Fibroblast of skin of left quadriceps (primary cell): ENCODE measurements at regions not wholly inside any gene's neighbourhood (a gene's known extent, or its start where the extent isn't known, plus 50 kb on each side); places are given as distances from the start of the nearest gene placed in this dataset.

Experiments
- DNase-seq, 2 experiments: peaks; one replicate each; pipeline ENCODE4 v3.0.0-alpha.2; 2013; ENCODE audit warnings: low read depth in 2 of 2

DNA sequence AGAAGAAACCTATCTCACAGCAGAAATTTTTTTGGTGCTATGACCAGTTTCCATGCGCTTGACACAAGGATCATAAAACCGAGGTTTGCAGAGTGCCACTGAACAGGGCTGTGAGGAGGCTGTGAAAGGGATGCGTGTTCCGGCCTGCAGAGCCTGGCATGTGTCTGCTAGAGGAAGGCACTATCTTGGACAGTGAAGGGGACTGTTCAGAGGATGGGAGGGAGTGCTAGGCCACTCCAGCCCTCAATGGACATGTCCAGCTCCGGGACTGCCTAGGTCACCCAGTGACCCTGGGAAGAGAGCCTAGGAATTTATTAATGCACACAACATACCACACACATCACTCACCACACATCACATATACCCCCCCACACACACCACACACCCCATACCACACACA, 275.9 kb downstream of the GADD45G start:
- DNase-seq, result no peak

DNA sequence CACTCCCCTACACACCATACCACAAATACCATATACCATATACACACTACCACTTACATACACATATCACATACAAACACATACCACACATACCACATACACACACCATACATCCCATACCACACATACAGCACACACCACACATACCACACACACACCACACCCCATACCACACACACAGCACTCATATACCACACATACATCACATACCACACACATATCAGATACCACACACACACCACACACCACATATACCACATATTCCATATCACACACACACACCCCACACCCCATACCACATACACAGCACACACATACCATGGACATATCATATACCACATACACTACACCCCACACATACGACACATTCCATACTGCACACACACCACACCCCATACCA, 276.6 kb downstream of the GADD45G start:
- no peak for DNase-seq

GRCh38 chr9:89882930-89883361, 278.1 kb downstream of the GADD45G start:
- no peak for DNase-seq

GRCh38 chr9:89883401-89884341, 278.9 kb downstream of the GADD45G start:
- no peak for DNase-seq

- no peak for DNase-seq
Observed at GRCh38 chr9:89884356-89885083, 279.7 kb downstream of the GADD45G start.

DNA sequence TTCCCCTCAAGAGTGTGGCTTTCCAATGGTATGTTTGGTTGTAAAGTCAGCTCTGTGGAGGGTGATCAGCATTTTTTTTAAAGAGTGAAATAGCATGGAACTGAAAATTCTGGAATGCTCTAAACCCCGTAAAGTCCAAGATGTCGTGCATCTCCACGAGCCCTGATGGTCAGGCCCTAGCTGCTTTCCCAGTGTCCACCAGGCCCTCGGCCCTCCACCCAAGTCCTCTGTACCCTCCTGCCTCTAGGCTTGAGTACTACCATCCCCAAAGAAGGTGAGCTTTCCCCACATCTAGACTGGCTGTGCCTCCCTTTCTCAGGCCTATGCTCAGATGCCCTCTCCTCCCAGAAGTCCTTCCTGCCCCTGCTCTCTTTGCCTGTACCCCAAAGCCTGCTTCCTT, 280.3 kb downstream of the GADD45G start:
- no peak for DNase-seq

DNA sequence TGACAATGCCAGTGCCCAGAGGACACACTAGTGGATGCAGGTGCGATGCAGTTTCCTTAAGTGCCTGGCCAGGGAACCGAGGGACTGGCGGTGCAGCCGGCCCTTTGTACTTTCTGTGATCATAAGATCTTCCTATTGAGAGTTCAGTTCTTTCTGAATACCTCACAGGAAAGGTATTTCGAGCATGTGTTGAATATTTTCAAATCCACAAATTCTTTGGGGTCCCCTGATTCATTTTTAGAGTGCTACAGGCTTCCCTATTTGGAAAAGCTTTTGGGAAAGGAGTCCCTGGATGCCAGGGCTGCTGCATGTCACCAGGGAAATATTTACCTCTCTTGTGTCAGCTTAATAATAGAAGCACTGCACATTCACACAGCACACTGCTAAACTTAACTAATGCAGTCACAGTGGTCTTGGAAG, 281.5 kb downstream of the GADD45G start:
- DNase-seq, result peak; percentile 64 to 66

GRCh38 chr9:89887286-89887685, 282.5 kb downstream of the GADD45G start:
- no peak for DNase-seq

DNA sequence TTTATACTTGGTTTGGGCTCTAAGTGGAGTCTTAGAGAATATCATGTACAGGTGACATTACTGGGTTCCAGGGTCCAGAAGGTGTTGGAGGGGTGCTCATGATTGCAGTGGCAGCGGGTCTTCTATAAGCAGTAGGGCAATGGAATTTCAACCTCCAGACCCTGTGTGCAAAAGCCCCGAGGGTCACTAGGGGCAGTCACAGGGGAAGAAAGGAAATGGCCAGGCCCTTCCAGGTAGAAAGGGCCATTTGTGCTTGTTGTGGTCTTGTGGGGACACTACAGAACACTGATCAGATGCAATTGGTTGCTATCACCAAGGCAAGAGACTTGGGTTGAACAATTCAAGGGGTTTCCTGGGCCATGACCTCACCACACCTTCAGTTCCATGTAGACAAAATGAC, 283.4 kb downstream of the GADD45G start:
- DNase-seq, result no peak

DNA sequence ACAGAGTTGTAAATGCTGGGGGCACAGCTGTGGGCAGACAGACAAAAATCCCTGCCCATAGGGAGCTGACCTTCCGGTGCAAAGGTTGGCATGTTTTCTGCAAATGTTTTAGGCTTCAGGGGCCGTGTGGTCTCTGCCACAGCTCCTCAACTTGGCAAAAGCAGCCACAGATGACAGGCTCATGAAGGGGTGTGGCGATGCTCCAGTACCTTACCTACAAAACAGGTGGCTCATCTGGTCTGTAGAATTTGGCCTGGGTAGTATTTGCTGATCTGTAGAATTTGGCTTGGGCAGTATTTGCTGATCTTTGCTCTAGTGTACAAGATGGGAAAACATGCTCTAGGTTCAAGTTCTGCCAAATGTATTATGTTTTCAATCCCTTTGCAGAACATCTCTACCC, 283.9 kb downstream of the GADD45G start:
- DNase-seq, result no peak

GRCh38 chr9:89889865-89890264, 285.1 kb downstream of the GADD45G start:
- no peak for DNase-seq

GRCh38 chr9:89890326-89890980, 285.6 kb downstream of the GADD45G start:
- no peak for DNase-seq

GRCh38 chr9:89891221-89891590, 286.4 kb downstream of the GADD45G start:
- no peak for DNase-seq

GRCh38 chr9:89891591-89892304, 286.9 kb downstream of the GADD45G start:
- no peak for DNase-seq

GRCh38 chr9:89892920-89893319, 288.1 kb downstream of the GADD45G start:
- DNase-seq, result no peak

DNA sequence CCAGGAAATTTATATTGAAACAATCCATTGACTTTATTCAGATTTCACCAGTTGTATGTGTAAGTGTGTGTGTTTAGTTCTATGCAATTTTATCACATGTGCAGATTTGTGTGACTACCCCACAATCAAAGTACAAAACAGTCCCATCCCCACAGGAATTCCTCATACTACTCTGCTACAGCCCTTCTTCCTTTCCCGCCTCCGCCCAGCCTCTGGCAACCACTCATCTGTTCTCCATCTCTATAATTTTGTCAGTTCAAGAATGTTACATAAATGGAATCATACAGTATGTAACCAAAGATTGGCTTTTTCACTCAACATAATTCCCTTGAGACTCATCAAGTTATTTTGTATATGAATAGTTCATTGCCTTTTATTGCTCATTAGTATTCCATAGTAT, 289.1 kb downstream of the GADD45G start:
- DNase-seq, result no peak

DNA sequence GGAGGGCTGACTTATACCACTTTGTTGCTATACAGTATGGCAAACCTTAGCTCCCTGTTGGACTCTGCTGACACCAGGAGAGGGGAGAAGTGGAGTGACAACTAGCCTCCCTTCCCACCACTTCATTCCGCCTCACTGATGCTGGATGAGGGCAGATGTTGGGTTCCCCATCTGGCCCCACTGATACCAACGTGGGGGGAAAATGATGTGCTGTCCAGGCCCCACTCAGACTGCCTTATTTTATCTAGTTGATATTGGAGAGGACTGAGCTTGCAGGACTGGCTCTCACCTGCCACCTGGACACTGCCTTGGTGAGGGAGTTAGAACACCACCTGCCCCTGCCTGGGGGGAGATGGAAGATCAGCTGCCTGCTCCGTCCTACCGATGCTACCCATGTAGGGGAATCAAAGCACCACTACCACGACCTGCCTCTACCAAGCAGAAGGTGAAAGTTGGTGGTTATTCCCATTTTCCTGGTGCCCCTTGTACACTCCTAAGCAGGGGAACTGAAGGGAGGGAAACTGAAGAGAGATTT, 292.1 kb downstream of the GADD45G start:
- DNase-seq, result no peak

DNA sequence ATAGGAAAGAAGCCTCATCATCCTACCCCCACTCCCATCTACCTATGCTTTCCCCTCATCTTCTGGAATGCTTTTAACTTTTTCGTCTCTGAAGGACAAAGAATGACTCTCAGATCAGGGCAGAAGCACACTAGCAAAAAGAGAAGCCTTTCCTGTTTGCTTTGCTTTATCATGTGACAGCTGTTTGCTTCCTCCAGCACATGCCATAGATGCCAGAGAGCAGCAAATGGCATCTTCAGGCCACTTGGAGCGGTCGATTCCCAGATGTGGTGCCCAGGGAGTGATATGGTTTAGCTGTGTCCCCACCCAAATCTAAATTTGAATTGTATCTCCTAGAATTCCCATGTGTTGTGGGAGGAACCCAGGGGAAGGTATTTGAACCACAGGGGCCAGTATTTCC, 294.8 kb downstream of the GADD45G start:
- DNase-seq, result no peak

- no peak for DNase-seq
Observed at GRCh38 chr9:89901920-89902319, 297.1 kb downstream of the GADD45G start.

DNA sequence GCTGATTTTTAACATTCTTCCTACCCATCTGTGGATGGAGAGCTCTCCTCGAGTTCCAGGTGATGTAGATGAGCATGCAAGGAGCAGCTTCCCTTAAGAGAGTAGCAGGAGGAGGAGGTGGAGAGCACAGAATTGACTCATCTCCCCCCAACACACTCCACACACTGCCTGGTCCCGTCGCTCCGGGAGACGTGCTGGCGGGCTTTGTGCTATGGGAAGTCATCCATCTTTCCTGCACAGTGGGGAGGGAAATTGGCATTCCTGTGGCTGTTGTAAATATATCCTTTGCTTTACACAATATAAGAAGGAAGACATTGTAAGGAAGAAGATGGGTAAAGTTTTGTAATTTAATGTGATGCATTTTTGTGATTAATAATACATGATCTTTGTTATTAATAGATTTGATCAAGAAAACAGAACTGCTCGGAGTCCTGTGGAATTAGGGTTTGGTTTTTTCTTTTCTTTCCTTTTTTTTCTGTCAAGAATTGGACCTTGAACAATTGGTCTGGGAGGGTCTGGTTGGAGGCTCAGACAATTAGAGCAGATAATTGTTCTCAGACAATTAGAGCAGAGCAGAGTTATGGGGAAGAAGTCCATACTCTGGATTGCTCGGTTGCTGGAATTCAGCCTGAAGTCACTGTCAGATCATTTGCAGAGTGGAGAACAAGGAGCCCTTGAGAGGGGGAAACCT, 297.8 kb downstream of the GADD45G start:
- DNase-seq, result peak; percentile 90

GRCh38 chr9:89903141-89903475, 298.3 kb downstream of the GADD45G start:
- no peak for DNase-seq
